ENCODE measurements at regions not wholly inside any gene's neighbourhood (a gene's known extent, or its start where the extent isn't known, plus 50 kb on each side); places are given as distances from the start of the nearest gene placed in this dataset.

DNA sequence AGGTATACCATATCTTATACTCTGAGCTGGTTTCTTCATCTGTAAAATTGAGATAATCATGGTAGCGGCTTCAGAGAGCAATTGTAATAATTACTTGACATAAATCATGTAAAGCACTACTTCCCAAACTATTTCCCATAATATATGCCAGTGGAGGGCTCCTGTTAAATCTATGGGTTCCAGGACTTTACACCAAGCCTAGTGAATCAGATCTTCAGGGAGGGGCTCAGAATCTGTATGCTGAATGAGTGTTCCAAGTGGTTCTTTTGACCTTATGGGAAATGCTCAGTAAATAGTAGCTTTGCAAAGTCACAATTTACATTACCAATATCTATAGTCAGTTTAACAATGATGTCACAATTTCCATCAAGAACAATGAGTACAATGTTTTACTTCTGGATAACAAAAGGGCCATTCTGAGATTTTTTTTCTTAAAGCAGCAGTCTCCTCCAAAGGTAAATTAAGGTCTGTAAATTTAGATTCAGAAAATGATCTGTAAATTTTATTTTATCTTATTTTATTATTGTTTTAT, 50.9 kb upstream of the NLK start:
- TF ChIP-seq CTCF (IDR thresholded peaks at IDR 0.05), result no peak
- no peak for TF ChIP-seq POLR2AphosphoS5 (IDR thresholded peaks at IDR 0.05; ENCODE audit: low read depth, low read length)
- TF ChIP-seq, protein P1, sequence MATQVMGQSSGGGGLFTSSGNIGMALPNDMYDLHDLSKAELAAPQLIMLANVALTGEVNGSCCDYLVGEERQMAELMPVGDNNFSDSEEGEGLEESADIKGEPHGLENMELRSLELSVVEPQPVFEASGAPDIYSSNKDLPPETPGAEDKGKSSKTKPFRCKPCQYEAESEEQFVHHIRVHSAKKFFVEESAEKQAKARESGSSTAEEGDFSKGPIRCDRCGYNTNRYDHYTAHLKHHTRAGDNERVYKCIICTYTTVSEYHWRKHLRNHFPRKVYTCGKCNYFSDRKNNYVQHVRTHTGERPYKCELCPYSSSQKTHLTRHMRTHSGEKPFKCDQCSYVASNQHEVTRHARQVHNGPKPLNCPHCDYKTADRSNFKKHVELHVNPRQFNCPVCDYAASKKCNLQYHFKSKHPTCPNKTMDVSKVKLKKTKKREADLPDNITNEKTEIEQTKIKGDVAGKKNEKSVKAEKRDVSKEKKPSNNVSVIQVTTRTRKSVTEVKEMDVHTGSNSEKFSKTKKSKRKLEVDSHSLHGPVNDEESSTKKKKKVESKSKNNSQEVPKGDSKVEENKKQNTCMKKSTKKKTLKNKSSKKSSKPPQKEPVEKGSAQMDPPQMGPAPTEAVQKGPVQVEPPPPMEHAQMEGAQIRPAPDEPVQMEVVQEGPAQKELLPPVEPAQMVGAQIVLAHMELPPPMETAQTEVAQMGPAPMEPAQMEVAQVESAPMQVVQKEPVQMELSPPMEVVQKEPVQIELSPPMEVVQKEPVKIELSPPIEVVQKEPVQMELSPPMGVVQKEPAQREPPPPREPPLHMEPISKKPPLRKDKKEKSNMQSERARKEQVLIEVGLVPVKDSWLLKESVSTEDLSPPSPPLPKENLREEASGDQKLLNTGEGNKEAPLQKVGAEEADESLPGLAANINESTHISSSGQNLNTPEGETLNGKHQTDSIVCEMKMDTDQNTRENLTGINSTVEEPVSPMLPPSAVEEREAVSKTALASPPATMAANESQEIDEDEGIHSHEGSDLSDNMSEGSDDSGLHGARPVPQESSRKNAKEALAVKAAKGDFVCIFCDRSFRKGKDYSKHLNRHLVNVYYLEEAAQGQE (IDR thresholded peaks at IDR 0.05; ENCODE audit: low read depth, low read length), result no peak
- no peak for TF ChIP-seq YY1 (IDR thresholded peaks at IDR 0.05; ENCODE audit: low read depth)
- TF ChIP-seq SMC3 (IDR thresholded peaks at IDR 0.05; ENCODE audit: low read depth, low read length), result no peak
- TF ChIP-seq CHD2 (IDR thresholded peaks at IDR 0.05; ENCODE audit: low read length, partially characterized antibody), result no peak
- no peak for TF ChIP-seq GABPA (IDR thresholded peaks at IDR 0.05; ENCODE audit: low read depth)
- TF ChIP-seq RXRA (IDR thresholded peaks at IDR 0.05; ENCODE audit: borderline replicate concordance, low read depth), result no peak
- TF ChIP-seq, protein P2, sequence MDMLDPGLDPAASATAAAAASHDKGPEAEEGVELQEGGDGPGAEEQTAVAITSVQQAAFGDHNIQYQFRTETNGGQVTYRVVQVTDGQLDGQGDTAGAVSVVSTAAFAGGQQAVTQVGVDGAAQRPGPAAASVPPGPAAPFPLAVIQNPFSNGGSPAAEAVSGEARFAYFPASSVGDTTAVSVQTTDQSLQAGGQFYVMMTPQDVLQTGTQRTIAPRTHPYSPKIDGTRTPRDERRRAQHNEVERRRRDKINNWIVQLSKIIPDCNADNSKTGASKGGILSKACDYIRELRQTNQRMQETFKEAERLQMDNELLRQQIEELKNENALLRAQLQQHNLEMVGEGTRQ (IDR thresholded peaks at IDR 0.05; ENCODE audit: borderline replicate concordance, low read depth, low read length), result no peak
- no peak for TF ChIP-seq FOXM1 (IDR thresholded peaks at IDR 0.05; ENCODE audit: low read depth)
- no peak for TF ChIP-seq EZH2phosphoT487 (IDR thresholded peaks at IDR 0.05; ENCODE audit: borderline replicate concordance, low read depth)
- no peak for TF ChIP-seq TAF1 (IDR thresholded peaks at IDR 0.05; ENCODE audit: borderline replicate concordance, low read depth, low read length)
- no peak for TF ChIP-seq EP300 (IDR thresholded peaks at IDR 0.05; ENCODE audit: borderline replicate concordance in 1 of 2, low read depth in 1 of 2, low read length in 1 of 2)

Measured in SK-N-SH (cell line).